ENCODE measurements at regions not wholly inside any gene's neighbourhood (a gene's known extent, or its start where the extent isn't known, plus 50 kb on each side); places are given as distances from the start of the nearest gene placed in this dataset.
A peak's percentile ranks its signal among the peaks of the same experiment; 100 is the strongest.

- peaks cover 0 to 2% (median 0%) of the 10 kb centered on the region in 3 donors for H3K9me3 Mint-ChIP-seq
- no peak overlapping the region for H3K27ac Mint-ChIP-seq
- no peak overlapping the region for H3K4me3 Mint-ChIP-seq
- H3K27me3 Mint-ChIP-seq: peaks cover 6% of the 10 kb centered on the region
- H3K4me1 Mint-ChIP-seq: peaks cover 0 to 2% (median 0%) of the 10 kb centered on the region in 3 donors
- no peaks in the 10 kb centered on the region for H3K36me3 Mint-ChIP-seq
These were observed 73.1 kb upstream of the ARHGAP32 start for GRCh38 chr11:129265125-129265788.

GRCh38 chr11:129264114-129264513, 72.0 kb upstream of the ARHGAP32 start:
- Mint-ChIP-seq H3K4me1 (peaks cover 0 to 2% (median 0%) of the 10 kb centered on the region in 3 donors), H3K9me3 (no peaks in the 10 kb centered on the region), H3K27ac (no peak overlapping the region), H3K36me3 (no peaks in the 10 kb centered on the region), H3K4me3 (no peak overlapping the region), H3K27me3 (peaks cover 5% of the 10 kb centered on the region)

GRCh38 chr11:129260750-129261149, 68.6 kb upstream of the ARHGAP32 start:
- no peaks in the 10 kb centered on the region for H3K36me3 Mint-ChIP-seq
- H3K9me3 Mint-ChIP-seq: no peaks in the 10 kb centered on the region

GRCh38 chr11:129259931-129260348, 67.8 kb upstream of the ARHGAP32 start:
- no peaks in the 10 kb centered on the region for H3K4me1 Mint-ChIP-seq
- H3K27me3 Mint-ChIP-seq: peaks cover 2% of the 10 kb centered on the region
- no peaks in the 10 kb centered on the region for H3K9me3 Mint-ChIP-seq
- no peaks in the 10 kb centered on the region for H3K36me3 Mint-ChIP-seq
- no peak overlapping the region for H3K4me3 Mint-ChIP-seq
- H3K27ac Mint-ChIP-seq: no peak overlapping the region

More at GRCh38 chr11:129260750-129261149, 68.6 kb upstream of the ARHGAP32 start:
- Mint-ChIP-seq H3K4me1 (no peaks in the 10 kb centered on the region), H3K27me3 (peaks cover 2% of the 10 kb centered on the region), H3K27ac (no peak overlapping the region), H3K4me3 (no peak overlapping the region)

- Mint-ChIP-seq H3K27me3 (peaks cover 2% of the 10 kb centered on the region), H3K4me1 (no peaks in the 10 kb centered on the region), H3K27ac (no peak overlapping the region), H3K36me3 (no peaks in the 10 kb centered on the region), H3K4me3 (peak overlapping the region in 1 of 4 donors; percentile 20), H3K9me3 (no peaks in the 10 kb centered on the region)
These were observed 66.1 kb upstream of the ARHGAP32 start for GRCh38 chr11:129258205-129258604.

GRCh38 chr11:129257512-129257911, 65.4 kb upstream of the ARHGAP32 start:
- H3K27me3 Mint-ChIP-seq: peaks cover 5% of the 10 kb centered on the region
- no peaks in the 10 kb centered on the region for H3K36me3 Mint-ChIP-seq
- H3K4me3 Mint-ChIP-seq: no peak overlapping the region
- H3K27ac Mint-ChIP-seq: no peak overlapping the region
- H3K4me1 Mint-ChIP-seq: no peaks in the 10 kb centered on the region
- H3K9me3 Mint-ChIP-seq: no peaks in the 10 kb centered on the region

- H3K4me1 Mint-ChIP-seq: no peaks in the 10 kb centered on the region
- H3K27me3 Mint-ChIP-seq: peaks cover 3% of the 10 kb centered on the region
- no peak overlapping the region for H3K27ac Mint-ChIP-seq
- no peak overlapping the region for H3K4me3 Mint-ChIP-seq
- no peaks in the 10 kb centered on the region for H3K36me3 Mint-ChIP-seq
- H3K9me3 Mint-ChIP-seq: no peaks in the 10 kb centered on the region
These were observed 60.5 kb upstream of the ARHGAP32 start for GRCh38 chr11:129252621-129253020.

GRCh38 chr11:129251067-129251466, 58.9 kb upstream of the ARHGAP32 start:
- Mint-ChIP-seq H3K27me3 (peaks cover 3% of the 10 kb centered on the region), H3K36me3 (no peaks in the 10 kb centered on the region), H3K4me1 (no peaks in the 10 kb centered on the region), H3K9me3 (no peaks in the 10 kb centered on the region), H3K4me3 (no peak overlapping the region), H3K27ac (no peak overlapping the region)

- H3K27me3 Mint-ChIP-seq: peaks cover 3% of the 10 kb centered on the region
- peak overlapping the region in 1 of 4 donors; percentile 17 for H3K4me3 Mint-ChIP-seq
- no peaks in the 10 kb centered on the region for H3K9me3 Mint-ChIP-seq
- no peaks in the 10 kb centered on the region for H3K4me1 Mint-ChIP-seq
- H3K27ac Mint-ChIP-seq: no peak overlapping the region
- H3K36me3 Mint-ChIP-seq: no peaks in the 10 kb centered on the region
These were observed 57.8 kb upstream of the ARHGAP32 start for GRCh38 chr11:129249923-129250322.

- Mint-ChIP-seq H3K4me1 (no peaks in the 10 kb centered on the region), H3K27ac (no peak overlapping the region), H3K4me3 (no peak overlapping the region), H3K36me3 (no peaks in the 10 kb centered on the region), H3K27me3 (peaks cover 3% of the 10 kb centered on the region), H3K9me3 (no peaks in the 10 kb centered on the region)
These were observed 57.2 kb upstream of the ARHGAP32 start for GRCh38 chr11:129249351-129249750.

GRCh38 chr11:129248618-129249017, 56.5 kb upstream of the ARHGAP32 start:
- Mint-ChIP-seq H3K27me3 (peaks cover 3% of the 10 kb centered on the region), H3K36me3 (no peaks in the 10 kb centered on the region), H3K27ac (no peak overlapping the region), H3K9me3 (peaks cover 0 to under 1% (median 0%) of the 10 kb centered on the region in 3 donors), H3K4me1 (no peaks in the 10 kb centered on the region), H3K4me3 (no peak overlapping the region)

- no peaks in the 10 kb centered on the region for H3K27me3 Mint-ChIP-seq
- no peaks in the 10 kb centered on the region for H3K36me3 Mint-ChIP-seq
- H3K4me3 Mint-ChIP-seq: no peak overlapping the region
- H3K4me1 Mint-ChIP-seq: peaks cover 0 to 3% (median 0%) of the 10 kb centered on the region in 3 donors
- peaks cover 0 to 3% (median 0%) of the 10 kb centered on the region in 3 donors for H3K9me3 Mint-ChIP-seq
- no peak overlapping the region for H3K27ac Mint-ChIP-seq
These were observed 55.0 kb upstream of the ARHGAP32 start for GRCh38 chr11:129247135-129247534.

- no peak overlapping the region for H3K27ac Mint-ChIP-seq
- H3K36me3 Mint-ChIP-seq: no peaks in the 10 kb centered on the region
- H3K27me3 Mint-ChIP-seq: peaks cover 1% of the 10 kb centered on the region
- peaks cover 0 to 3% (median 0%) of the 10 kb centered on the region in 3 donors for H3K4me1 Mint-ChIP-seq
- peaks cover 0 to 3% (median 0%) of the 10 kb centered on the region in 3 donors for H3K9me3 Mint-ChIP-seq
- H3K4me3 Mint-ChIP-seq: no peak overlapping the region
These were observed 50.7 kb upstream of the ARHGAP32 start for GRCh38 chr11:129242855-129243254.

Measured in IgD-negative memory B cell (primary cell).